IPS-NIHi7 (cell line): ENCODE measurements at regions not wholly inside any gene's neighbourhood (a gene's known extent, or its start where the extent isn't known, plus 50 kb on each side); places are given as distances from the start of the nearest gene placed in this dataset.
"Not testable (repeated sequence)": the region's sequence is repeated elsewhere in the genome, so short reads cannot be mapped to it uniquely, and the experiment has no call there.

Experiments
- DNase-seq: peaks from one replicate; pipeline ENCODE4 v3.0.0; 2012; ENCODE audit warnings: mixed read lengths; ENCODE audit errors: extremely low spot score

- DNase-seq, result no peak
Measured at GRCh38 chr5:143898916-143899591, 87.1 kb downstream of the HMHB1 start.

GRCh38 chr5:143908959-143909358 is 97.0 kb downstream of the HMHB1 start:
- no peak for DNase-seq

GRCh38 chr5:143913008-143913752 is 101.2 kb downstream of the HMHB1 start:
- no peak for DNase-seq

- DNase-seq, result no peak
Measured at GRCh38 chr5:143914756-143915155, 102.8 kb downstream of the HMHB1 start.

- no peak for DNase-seq
Measured at GRCh38 chr5:143916451-143916850, 104.5 kb downstream of the HMHB1 start.

GRCh38 chr5:143918961-143919360 is 107.0 kb downstream of the HMHB1 start:
- no peak for DNase-seq

- no peak for DNase-seq
Measured at GRCh38 chr5:143920772-143921171, 108.8 kb downstream of the HMHB1 start.

GRCh38 chr5:143921525-143922311 is 109.8 kb downstream of the HMHB1 start:
- DNase-seq, result no peak

GRCh38 chr5:143922718-143923117 is 110.8 kb downstream of the HMHB1 start:
- DNase-seq, result no peak

GRCh38 chr5:143923634-143924266 is 111.8 kb downstream of the HMHB1 start:
- DNase-seq, result no peak

GRCh38 chr5:143924311-143924978 is 112.5 kb downstream of the HMHB1 start:
- DNase-seq, result no peak

- DNase-seq, result not testable (repeated sequence)
Measured at GRCh38 chr5:143924979-143925325, 113.0 kb downstream of the HMHB1 start.

- no peak for DNase-seq
Measured at GRCh38 chr5:143929486-143929885, 117.5 kb downstream of the HMHB1 start.

- DNase-seq, result no peak
Measured at GRCh38 chr5:143930561-143930960, 118.6 kb downstream of the HMHB1 start.

- DNase-seq, result no peak
Measured at GRCh38 chr5:143931476-143931875, 119.5 kb downstream of the HMHB1 start.

GRCh38 chr5:143931986-143932385 is 120.0 kb downstream of the HMHB1 start:
- no peak for DNase-seq

GRCh38 chr5:143932584-143932983 is 120.6 kb downstream of the HMHB1 start:
- DNase-seq, result no peak

- DNase-seq, result no peak
Measured at GRCh38 chr5:143933451-143933850, 121.5 kb downstream of the HMHB1 start.

- DNase-seq, result no peak
Measured at GRCh38 chr5:143934821-143935220, 122.9 kb downstream of the HMHB1 start.

- DNase-seq, result no peak
Measured at GRCh38 chr5:143938230-143938629, 126.3 kb downstream of the HMHB1 start.

GRCh38 chr5:143946837-143947236 is 134.9 kb downstream of the HMHB1 start:
- DNase-seq, result no peak

GRCh38 chr5:143947313-143947712 is 135.4 kb downstream of the HMHB1 start:
- no peak for DNase-seq
